RPMI7951 (cell line): ENCODE measurements at regions not wholly inside any gene's neighbourhood (a gene's known extent, or its start where the extent isn't known, plus 50 kb on each side); places are given as distances from the start of the nearest gene placed in this dataset.

Experiments used
- DNase-seq: peaks from one replicate; pipeline ENCODE4 v3.0.0-alpha.2; 2012; ENCODE audit warnings: low read depth

- DNase-seq: peak; percentile 16
Observed at GRCh38 chr3:137204409-137204808, 246.6 kb downstream of the IL20RB start.

DNA sequence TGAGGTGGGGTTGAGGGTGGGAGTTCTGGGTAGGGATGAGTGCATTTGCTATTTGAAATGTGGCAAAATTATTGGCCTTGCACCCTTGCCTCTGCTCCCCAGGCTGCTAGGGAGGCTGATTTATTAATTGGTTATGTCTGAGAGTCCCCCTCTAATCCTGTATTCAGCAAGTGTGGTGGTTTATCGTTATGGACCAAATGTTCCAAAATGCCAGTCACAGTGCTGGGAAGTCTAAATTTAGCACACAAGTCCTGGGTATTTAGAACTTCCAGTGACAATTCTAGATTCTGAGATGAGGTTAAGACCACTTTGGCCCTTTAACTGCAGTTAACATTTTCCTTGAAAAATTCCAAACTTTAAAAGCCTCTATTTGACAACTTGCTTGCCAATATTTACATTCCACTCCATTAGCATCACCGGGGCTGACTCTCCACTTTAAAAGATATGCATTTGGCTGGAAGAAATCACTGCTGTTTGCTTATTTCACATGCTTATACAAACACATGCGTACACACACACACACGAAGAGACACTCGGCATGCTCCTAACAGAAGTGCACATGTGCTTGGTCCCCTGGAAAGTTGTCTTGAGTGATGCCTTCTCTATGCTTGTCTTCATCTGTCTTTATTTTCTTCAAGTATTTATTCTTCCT is 247.7 kb downstream of the IL20RB start:
- no peak for DNase-seq

- no peak for DNase-seq
Observed at GRCh38 chr3:137207616-137208015, 249.8 kb downstream of the IL20RB start.

GRCh38 chr3:137217733-137218132 is 259.9 kb downstream of the IL20RB start:
- no peak for DNase-seq

GRCh38 chr3:137219801-137220445 is 262.1 kb downstream of the IL20RB start:
- no peak for DNase-seq

DNA sequence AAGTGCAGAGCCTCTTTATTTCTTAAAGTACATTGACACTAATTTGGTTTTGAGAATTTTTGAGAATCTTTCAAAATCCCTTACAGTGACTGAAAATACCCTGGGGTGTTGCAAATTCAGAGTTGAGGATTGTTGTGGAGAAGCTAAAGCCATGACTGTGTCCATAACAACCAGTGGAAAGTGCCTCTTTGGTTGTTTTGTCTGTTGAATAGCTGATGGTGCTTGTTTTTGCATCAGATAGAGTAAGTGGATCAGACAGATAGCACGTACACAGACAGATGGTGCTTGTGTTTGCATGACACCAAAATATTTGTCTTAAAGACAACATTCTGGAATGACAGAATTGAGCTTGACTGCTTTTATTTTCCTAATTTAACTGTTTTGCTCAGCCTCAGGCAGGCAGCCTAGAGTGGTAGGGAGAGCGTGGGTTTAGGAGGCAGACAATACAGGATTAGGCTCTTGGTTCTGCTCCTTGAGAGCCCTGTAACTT is 265.0 kb downstream of the IL20RB start:
- DNase-seq: no peak

GRCh38 chr3:137224464-137224863 is 266.7 kb downstream of the IL20RB start:
- no peak for DNase-seq

DNA sequence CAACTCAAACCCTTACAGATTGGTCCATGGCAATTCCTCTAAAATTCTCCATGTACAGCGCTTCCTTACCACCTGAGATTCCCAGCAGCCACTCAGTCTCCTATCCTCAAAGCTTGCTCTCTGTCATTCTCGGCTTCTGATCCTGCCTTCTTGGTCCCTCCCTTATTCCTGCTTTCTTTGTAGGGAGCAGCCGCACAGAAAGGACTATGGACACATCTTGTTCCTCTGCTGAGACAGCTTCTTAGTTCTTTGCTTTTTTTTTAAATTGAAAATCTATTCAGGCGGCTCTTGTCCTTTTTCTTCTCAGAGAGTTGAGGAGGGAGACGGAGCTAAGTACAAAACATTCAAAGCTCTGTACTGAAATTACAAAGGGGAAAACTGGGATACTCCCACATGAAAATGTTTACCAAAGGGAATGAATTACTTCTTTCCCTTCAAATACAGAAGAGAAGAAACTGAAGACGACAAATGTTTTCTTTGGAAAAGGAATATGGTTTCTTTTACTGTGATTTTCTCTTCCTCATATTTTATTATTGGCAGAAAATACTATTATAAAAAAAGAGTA is 285.1 kb downstream of the IL20RB start:
- DNase-seq: no peak

DNA sequence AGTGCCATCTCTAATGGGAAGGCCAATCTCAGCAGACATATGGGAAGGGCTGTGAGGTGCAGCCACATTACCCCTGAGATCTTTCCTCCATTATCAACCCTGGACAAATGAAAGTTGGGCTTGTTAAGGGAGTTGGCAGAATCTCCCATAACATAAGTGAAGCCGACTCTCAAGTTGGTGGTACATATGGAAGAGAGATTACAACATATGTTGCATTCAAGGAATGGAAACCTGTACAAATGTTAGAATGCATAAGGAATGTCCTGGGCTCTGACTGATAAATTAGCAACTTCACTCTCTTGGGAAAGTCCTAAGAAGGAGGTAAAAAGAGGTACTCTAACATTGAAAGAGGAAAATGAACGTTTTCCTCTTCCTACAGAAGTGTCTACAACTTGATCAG is 288.7 kb downstream of the IL20RB start:
- DNase-seq: no peak

GRCh38 chr3:137249311-137249940 is 291.6 kb downstream of the IL20RB start:
- DNase-seq: no peak

DNA sequence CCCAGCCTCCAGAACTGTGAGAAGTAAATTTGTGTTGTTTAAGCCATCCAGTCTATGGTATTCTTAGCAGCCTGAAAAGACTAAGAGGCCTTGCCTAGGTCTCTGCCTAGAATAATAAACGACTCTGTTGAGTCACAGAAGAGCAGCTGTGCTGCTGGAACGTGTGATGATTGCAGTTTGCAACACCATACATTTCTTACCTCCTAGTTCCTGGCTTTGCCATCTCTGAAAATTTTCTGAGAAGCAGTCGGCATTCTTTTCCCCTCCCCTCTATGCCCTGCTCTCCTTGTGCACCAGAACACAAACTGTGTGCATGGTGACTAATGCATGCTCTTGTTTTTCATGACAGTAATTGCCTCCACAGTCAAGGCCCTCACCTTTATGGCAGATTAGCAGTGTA is 301.3 kb downstream of the IL20RB start:
- DNase-seq: no peak

DNA sequence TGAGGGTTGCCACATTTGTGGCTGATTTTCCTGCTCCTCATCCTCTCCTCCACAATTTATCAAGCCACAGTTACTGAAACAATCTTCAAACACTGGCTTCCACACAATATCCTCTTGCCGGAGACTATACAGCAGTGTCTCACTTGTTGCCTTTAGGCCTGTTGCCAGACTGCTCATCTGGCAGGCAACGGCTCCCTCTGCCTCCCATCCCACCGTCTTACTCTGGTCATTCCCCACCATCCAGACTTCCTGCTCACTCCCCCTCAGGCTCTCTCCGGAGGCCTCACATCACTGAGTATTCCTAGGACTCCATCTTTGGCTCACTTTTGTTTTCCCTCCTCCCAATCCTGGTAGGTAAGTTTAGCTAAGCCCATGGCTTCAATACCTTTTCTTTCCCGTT is 301.9 kb downstream of the IL20RB start:
- DNase-seq: peak; percentile 11

- DNase-seq: no peak
Observed at GRCh38 chr3:137264071-137264820, 306.5 kb downstream of the IL20RB start.

GRCh38 chr3:137264843-137265330 is 307.1 kb downstream of the IL20RB start:
- no peak for DNase-seq

DNA sequence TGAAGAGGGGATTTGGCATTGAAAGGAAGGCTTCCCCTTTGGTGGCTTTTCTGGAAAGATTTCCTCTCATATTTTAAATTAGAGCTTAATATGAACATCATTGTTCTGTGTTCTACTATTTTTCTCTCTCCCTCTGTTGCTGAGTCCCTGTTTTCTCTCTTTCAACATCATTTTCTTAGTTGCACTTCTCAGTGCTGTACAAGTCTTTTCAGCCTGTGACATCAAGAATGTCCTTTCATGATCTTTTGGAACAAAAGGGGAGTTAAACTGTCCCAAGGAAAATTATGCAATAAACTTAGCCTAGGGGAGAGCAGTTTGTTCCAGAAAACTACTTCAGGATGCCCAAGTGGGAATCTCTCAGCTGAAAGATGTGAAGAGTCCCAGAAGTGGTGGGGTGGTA is 325.1 kb downstream of the IL20RB start:
- DNase-seq: no peak

DNA sequence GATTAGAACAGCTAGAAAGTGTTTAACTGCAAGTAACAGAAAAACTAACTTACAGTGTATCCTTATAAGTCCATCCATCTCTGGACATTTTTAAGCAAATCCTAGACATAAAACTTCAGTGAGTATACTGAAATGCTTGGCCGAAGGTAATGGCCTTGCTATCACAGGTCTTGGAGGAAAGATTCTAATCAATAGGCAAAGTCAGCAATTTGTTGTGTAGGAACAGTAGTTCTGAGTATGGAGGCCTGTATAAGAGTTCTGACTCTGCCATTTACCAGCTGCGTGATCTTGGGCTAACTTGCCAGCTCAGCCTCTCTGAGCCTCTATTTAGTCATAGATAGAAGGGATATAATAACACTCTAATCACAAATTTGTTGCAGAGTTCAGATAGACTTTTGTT is 328.1 kb downstream of the IL20RB start:
- no peak for DNase-seq

- no peak for DNase-seq
Observed at GRCh38 chr3:137293086-137293485, 335.3 kb downstream of the IL20RB start.

DNA sequence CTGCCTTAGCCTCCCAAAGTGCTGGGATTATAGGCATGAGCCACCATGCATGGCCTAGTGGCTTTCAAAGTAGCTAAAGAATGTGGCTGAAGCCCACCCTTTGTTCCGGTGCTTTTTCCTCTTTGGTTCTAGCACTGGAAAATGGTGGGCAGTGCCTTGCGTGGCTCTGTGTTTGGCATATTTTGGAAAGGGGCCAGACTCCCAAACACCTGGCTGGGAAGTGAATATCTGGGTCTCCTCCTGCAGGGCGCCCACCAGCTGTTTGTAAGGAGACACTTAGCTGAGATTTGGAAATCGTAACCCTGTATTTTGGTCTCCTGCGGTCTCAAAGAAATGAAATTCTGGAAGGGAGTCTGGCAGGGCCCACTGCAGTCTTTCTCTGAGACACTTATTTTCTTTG is 336.4 kb downstream of the IL20RB start:
- no peak for DNase-seq

GRCh38 chr3:137294839-137295238 is 337.1 kb downstream of the IL20RB start:
- DNase-seq: no peak

GRCh38 chr3:137295336-137295735 is 337.6 kb downstream of the IL20RB start:
- no peak for DNase-seq

DNA sequence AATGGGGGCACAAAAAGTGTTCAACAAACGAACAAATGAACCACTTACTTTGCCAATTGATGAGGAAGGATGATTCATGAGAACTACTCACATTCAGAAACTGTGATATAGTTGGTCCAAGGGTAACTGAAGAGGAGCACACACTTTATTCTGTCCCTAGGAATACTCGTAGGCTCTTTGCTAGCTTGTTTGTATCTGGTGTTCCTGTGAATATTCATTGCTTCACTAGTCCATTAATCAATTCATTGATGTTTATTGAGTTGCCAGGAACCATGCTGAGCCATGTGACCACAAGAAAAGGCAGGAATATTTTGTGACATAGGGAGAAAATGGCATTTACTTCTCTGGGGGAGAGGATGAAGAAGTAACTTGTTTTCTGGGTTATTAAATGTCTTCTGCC is 338.3 kb downstream of the IL20RB start:
- DNase-seq: no peak

- DNase-seq: no peak
Observed at GRCh38 chr3:137297770-137298169, 340.0 kb downstream of the IL20RB start.
